OCI-M2 (cell line): ENCODE measurements at regions not wholly inside any gene's neighbourhood (a gene's known extent, or its start where the extent isn't known, plus 50 kb on each side); places are given as distances from the start of the nearest gene placed in this dataset.

Experiments used
- DNase-seq: peaks from one replicate; lab custom pipeline; 2025; ENCODE audit not compliant: unreplicated experiment; lab: John Stamatoyannopoulos, UW

- no peak for DNase-seq
Measured at GRCh38 chr4:92100975-92101374, 202.8 kb upstream of the GRID2 start.

- no peak for DNase-seq
Measured at GRCh38 chr4:92101737-92102172, 202.0 kb upstream of the GRID2 start.

- DNase-seq: peak; percentile 11
Measured at GRCh38 chr4:92104506-92104905, 199.3 kb upstream of the GRID2 start.

- DNase-seq: no peak
Measured at GRCh38 chr4:92106816-92107215, 196.9 kb upstream of the GRID2 start.

GRCh38 chr4:92111493-92111892, 192.3 kb upstream of the GRID2 start:
- no peak for DNase-seq

GRCh38 chr4:92112805-92113204, 191.0 kb upstream of the GRID2 start:
- no peak for DNase-seq

- DNase-seq: no peak
Measured at GRCh38 chr4:92120810-92121498, 182.8 kb upstream of the GRID2 start.

GRCh38 chr4:92122911-92123310, 180.9 kb upstream of the GRID2 start:
- no peak for DNase-seq

GRCh38 chr4:92128676-92129075, 175.1 kb upstream of the GRID2 start:
- DNase-seq: no peak

GRCh38 chr4:92129408-92129994, 174.3 kb upstream of the GRID2 start:
- no peak for DNase-seq

- DNase-seq: no peak
Measured at GRCh38 chr4:92136434-92136833, 167.3 kb upstream of the GRID2 start.

- DNase-seq: no peak
Measured at GRCh38 chr4:92163348-92163747, 140.4 kb upstream of the GRID2 start.

GRCh38 chr4:92170340-92170739, 133.4 kb upstream of the GRID2 start:
- no peak for DNase-seq

GRCh38 chr4:92172203-92172602, 131.6 kb upstream of the GRID2 start:
- DNase-seq: no peak

GRCh38 chr4:92175250-92175649, 128.5 kb upstream of the GRID2 start:
- DNase-seq: no peak

GRCh38 chr4:92182006-92182735, 121.6 kb upstream of the GRID2 start:
- no peak for DNase-seq

GRCh38 chr4:92182736-92183407, 120.9 kb upstream of the GRID2 start:
- no peak for DNase-seq

GRCh38 chr4:92183825-92184224, 119.9 kb upstream of the GRID2 start:
- no peak for DNase-seq

- no peak for DNase-seq
Measured at GRCh38 chr4:92184566-92184965, 119.2 kb upstream of the GRID2 start.

GRCh38 chr4:92186239-92186638, 117.5 kb upstream of the GRID2 start:
- DNase-seq: no peak

GRCh38 chr4:92189146-92189545, 114.6 kb upstream of the GRID2 start:
- no peak for DNase-seq

GRCh38 chr4:92198711-92199110, 105.1 kb upstream of the GRID2 start:
- no peak for DNase-seq
